Neural progenitor cell (in vitro differentiated cells): ENCODE measurements at regions not wholly inside any gene's neighbourhood (a gene's known extent, or its start where the extent isn't known, plus 50 kb on each side); places are given as distances from the start of the nearest gene placed in this dataset.

Experiments
- DNase-seq: peaks from one replicate; pipeline ENCODE4 v3.0.0-alpha.2; 2016; ENCODE audit warnings: low spot score
- H2AFZ ChIP-seq: fragments of 200-600 bp; sonication (generic); replicated peaks from 2 replicates; pipeline ENCODE4 v1.6.1; 2016; ENCODE audit warnings: antibody characterized with exemption
- H3F3A ChIP-seq: fragments of 200-600 bp; sonication (generic); 2 replicates; pipeline ENCODE4 v1.6.1; 2016; ENCODE audit warnings: antibody characterized with exemption, low read depth
- H3K27ac ChIP-seq: fragments of 200-600 bp; sonication (generic); 2 replicates; pipeline ENCODE4 v1.5.1; 2016; ENCODE audit warnings: mild to moderate bottlenecking
- H3K27me3 ChIP-seq: fragments of 200-600 bp; sonication (generic); 2 replicates; pipeline ENCODE4 v1.6.1; 2016; ENCODE audit warnings: mild to moderate bottlenecking, moderate library complexity
- H3K36me3 ChIP-seq: fragments of 200-600 bp; sonication (generic); 2 replicates; pipeline ENCODE4 v1.5.1; 2016
- H3K4me1 ChIP-seq: fragments of 200-600 bp; sonication (generic); 2 replicates; pipeline ENCODE4 v1.6.1; 2016; ENCODE audit warnings: mixed run types
- H3K4me2 ChIP-seq: fragments of 200-600 bp; sonication (generic); 2 replicates; pipeline ENCODE4 v1.6.1; 2016
- H3K4me3 ChIP-seq: fragments of 200-600 bp; sonication (generic); 2 replicates; pipeline ENCODE4 v1.5.1; 2016
- H3K79me2 ChIP-seq: fragments of 200-600 bp; sonication (generic); 2 replicates; pipeline ENCODE4 v1.6.1; 2016; ENCODE audit warnings: low read depth
- H3K9ac ChIP-seq: fragments of 200-600 bp; sonication (generic); 2 replicates; pipeline ENCODE4 v1.6.1; 2016
- H3K9me3 ChIP-seq: fragments of 200-600 bp; sonication (generic); 2 replicates; pipeline ENCODE4 v1.5.1; 2016; ENCODE audit warnings: low read depth
- H4K20me1 ChIP-seq: fragments of 200-600 bp; sonication (generic); 2 replicates; pipeline ENCODE4 v1.6.1; 2016; ENCODE audit warnings: low read depth
- H3K27ac Mint-ChIP-seq: 3 replicates; pipeline ENCODE4 v1.8.0; 2021; ENCODE audit warnings: mixed read lengths
- H3K27me3 Mint-ChIP-seq: 2 replicates; pipeline ENCODE4 v1.8.0; 2022; ENCODE audit warnings: low read depth, mild to moderate bottlenecking, inconsistent platforms, moderate library complexity, mixed read lengths; ENCODE audit not compliant: insufficient read depth
- H3K36me3 Mint-ChIP-seq: 3 replicates; pipeline ENCODE4 v1.8.0; 2021; ENCODE audit warnings: mixed read lengths
- H3K4me1 Mint-ChIP-seq: 3 replicates; pipeline ENCODE4 v1.8.0; 2021; ENCODE audit warnings: mixed read lengths
- H3K4me3 Mint-ChIP-seq: 3 replicates; pipeline ENCODE4 v1.8.0; 2021; ENCODE audit warnings: mild to moderate bottlenecking, moderate library complexity, mixed read lengths
- H3K9me3 Mint-ChIP-seq: 3 replicates; pipeline ENCODE4 v1.8.0; 2020; ENCODE audit warnings: mixed read lengths
- EZH2 ChIP-seq: fragments of 200-600 bp; sonication (generic); IDR thresholded peaks from 2 replicates; pipeline ENCODE4 v1.6.1; 2017; ENCODE audit warnings: antibody characterized with exemption, mild to moderate bottlenecking, moderate library complexity
- EZH2phosphoT487 ChIP-seq: fragments of 200-600 bp; sonication (generic); IDR thresholded peaks from 2 replicates; pipeline ENCODE4 v1.6.1; 2017; ENCODE audit warnings: antibody characterized with exemption
- TF ChIP-seq, protein P1 (sequence below): fragments of 200-600 bp; sonication (generic); IDR thresholded peaks from 2 replicates; pipeline ENCODE4 v1.5.1; 2017; ENCODE audit warnings: antibody characterized with exemption, mild to moderate bottlenecking

DNA sequence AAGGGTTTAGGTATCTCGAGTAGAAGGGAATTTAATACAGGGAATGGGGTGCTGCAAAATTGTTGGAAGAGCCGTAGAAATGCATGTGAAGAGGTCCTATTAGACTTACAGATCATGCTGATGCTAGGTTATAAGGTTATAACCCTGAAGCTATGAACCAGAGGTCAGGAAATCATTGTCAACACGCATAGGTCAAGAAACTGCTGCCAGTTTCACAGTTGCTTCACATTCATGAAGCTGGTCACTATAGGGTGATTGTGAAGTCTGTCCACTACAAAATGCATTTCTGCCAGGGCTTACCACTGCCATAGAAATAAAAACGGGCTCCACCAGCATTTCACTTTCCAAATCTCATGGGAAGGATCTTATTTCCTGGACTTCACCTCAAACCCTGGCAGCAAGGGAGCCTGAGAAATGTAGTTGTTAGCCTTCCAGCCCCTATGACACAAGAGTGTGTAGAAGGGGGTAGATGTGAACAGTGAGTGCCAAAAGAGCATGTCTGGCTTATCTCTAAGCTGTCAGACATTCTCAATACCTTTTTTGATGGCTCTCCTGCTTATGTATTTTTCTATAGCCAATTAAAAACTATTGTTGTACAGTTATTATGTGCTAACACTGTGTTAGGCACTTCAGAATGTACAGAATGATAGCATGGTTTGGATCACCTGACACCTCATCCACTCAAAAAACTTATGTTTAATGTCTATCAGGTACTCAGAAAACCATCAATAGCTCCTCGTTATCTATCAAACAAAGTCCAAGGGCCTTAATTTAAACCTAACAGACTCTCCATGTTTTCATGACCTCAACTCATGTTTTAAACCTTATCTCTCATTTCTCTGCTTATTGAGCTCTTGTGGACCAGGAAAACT, 148.3 kb upstream of the TSC22D2 start:
- Histone ChIP-seq H3F3A (no peaks in the 10 kb centered on the region), H3K27me3 (no peaks in the 10 kb centered on the region), H3K4me3 (no peak overlapping the region), H3K9ac (no peak overlapping the region), H3K4me2 (no peak overlapping the region), H2AFZ (no peak overlapping the region), H3K9me3 (no peaks in the 10 kb centered on the region), H3K79me2 (no peaks in the 10 kb centered on the region), H3K36me3 (no peaks in the 10 kb centered on the region), H3K4me1 (no peaks in the 10 kb centered on the region), H4K20me1 (no peaks in the 10 kb centered on the region), H3K27ac (no peak overlapping the region)
- peaks cover 3% of the 10 kb centered on the region for H3K9me3 Mint-ChIP-seq
- no peaks in the 10 kb centered on the region for H3K27me3 Mint-ChIP-seq
- no peak overlapping the region for H3K4me3 Mint-ChIP-seq
- TF ChIP-seq, protein P1, sequence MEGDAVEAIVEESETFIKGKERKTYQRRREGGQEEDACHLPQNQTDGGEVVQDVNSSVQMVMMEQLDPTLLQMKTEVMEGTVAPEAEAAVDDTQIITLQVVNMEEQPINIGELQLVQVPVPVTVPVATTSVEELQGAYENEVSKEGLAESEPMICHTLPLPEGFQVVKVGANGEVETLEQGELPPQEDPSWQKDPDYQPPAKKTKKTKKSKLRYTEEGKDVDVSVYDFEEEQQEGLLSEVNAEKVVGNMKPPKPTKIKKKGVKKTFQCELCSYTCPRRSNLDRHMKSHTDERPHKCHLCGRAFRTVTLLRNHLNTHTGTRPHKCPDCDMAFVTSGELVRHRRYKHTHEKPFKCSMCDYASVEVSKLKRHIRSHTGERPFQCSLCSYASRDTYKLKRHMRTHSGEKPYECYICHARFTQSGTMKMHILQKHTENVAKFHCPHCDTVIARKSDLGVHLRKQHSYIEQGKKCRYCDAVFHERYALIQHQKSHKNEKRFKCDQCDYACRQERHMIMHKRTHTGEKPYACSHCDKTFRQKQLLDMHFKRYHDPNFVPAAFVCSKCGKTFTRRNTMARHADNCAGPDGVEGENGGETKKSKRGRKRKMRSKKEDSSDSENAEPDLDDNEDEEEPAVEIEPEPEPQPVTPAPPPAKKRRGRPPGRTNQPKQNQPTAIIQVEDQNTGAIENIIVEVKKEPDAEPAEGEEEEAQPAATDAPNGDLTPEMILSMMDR, result no peak
- no peak for TF ChIP-seq EZH2phosphoT487
- no peak for TF ChIP-seq EZH2
- DNase-seq, result no peak
- H3K4me1 Mint-ChIP-seq, result peaks cover 14% of the 10 kb centered on the region
- no peaks in the 10 kb centered on the region for H3K36me3 Mint-ChIP-seq
- H3K27ac Mint-ChIP-seq, result no peak overlapping the region

DNA sequence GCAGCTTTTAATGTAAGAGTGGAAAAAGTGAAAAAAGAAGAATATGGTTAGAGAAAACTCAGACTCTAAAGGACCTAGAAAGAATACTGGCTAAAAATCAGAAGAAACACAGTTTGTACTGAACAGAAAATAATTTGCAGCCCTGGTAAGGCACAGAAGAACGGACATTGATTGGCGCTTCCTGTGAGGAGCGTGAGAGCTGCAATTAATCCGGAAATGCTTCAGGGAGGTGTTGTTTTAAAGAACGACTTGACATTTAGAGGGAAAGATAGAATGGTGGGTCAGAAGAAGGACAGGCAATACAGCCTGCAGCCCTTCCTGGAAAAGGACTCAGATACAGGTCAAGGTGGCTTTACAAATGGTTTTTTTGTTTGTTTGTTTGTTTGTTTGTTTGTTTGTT, 151.3 kb upstream of the TSC22D2 start:
- Mint-ChIP-seq H3K9me3 (peaks cover 3% of the 10 kb centered on the region), H3K4me1 (peaks cover 26% of the 10 kb centered on the region), H3K27me3 (no peaks in the 10 kb centered on the region), H3K36me3 (no peaks in the 10 kb centered on the region), H3K27ac (no peak overlapping the region), H3K4me3 (no peak overlapping the region)
- H3K36me3 ChIP-seq, result no peaks in the 10 kb centered on the region
- no peaks in the 10 kb centered on the region for H3K79me2 ChIP-seq
- no peak overlapping the region for H3K4me3 ChIP-seq
- H3K9me3 ChIP-seq, result no peaks in the 10 kb centered on the region
- peaks cover 6% of the 10 kb centered on the region for H3K4me1 ChIP-seq
- no peaks in the 10 kb centered on the region for H3F3A ChIP-seq
- no peaks in the 10 kb centered on the region for H3K27me3 ChIP-seq
- no peak overlapping the region for H3K4me2 ChIP-seq
- no peak overlapping the region for H3K27ac ChIP-seq
- TF ChIP-seq, protein P1, result no peak
- no peak for TF ChIP-seq EZH2phosphoT487
- TF ChIP-seq EZH2, result no peak
- peak overlapping the region; percentile 11 for H2AFZ ChIP-seq
- no peak overlapping the region for H3K9ac ChIP-seq
- DNase-seq, result no peak
- H4K20me1 ChIP-seq, result no peaks in the 10 kb centered on the region

DNA sequence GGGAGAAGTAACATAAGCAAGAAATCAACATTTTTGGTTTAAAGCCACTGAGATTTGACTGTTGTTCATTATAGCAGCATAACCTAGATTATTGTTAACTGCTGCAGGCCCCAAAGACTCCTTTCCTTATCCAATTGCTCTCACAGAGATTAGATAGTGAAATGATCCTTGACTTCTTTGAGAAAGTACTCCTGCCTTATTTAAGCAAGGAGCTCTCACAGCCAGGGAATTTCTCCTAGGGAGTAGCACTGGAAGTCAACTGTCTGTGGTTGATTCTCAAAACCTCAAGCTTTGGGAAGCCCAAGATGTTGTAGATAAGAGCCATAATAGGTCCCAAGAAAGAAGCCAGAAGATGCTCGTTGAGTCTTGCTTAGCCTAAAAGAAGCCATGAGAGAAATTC, 151.8 kb upstream of the TSC22D2 start:
- Histone ChIP-seq H3K79me2 (no peaks in the 10 kb centered on the region), H3K36me3 (no peaks in the 10 kb centered on the region), H4K20me1 (no peaks in the 10 kb centered on the region), H3K4me1 (peaks cover 11% of the 10 kb centered on the region), H3K4me2 (no peak overlapping the region), H3F3A (no peaks in the 10 kb centered on the region), H3K9me3 (no peaks in the 10 kb centered on the region), H3K4me3 (no peak overlapping the region), H3K9ac (no peak overlapping the region), H3K27me3 (no peaks in the 10 kb centered on the region), H2AFZ (peak overlapping the region; percentile 11), H3K27ac (no peak overlapping the region)
- Mint-ChIP-seq H3K4me1 (peaks cover 31% of the 10 kb centered on the region), H3K36me3 (no peaks in the 10 kb centered on the region), H3K9me3 (peaks cover 3% of the 10 kb centered on the region), H3K27me3 (no peaks in the 10 kb centered on the region), H3K27ac (no peak overlapping the region), H3K4me3 (no peak overlapping the region)
- DNase-seq, result no peak
- no peak for TF ChIP-seq EZH2
- TF ChIP-seq, protein P1, result no peak
- TF ChIP-seq EZH2phosphoT487, result no peak
